ENCODE measurements at regions not wholly inside any gene's neighbourhood (a gene's known extent, or its start where the extent isn't known, plus 50 kb on each side); places are given as distances from the start of the nearest gene placed in this dataset.

DNA sequence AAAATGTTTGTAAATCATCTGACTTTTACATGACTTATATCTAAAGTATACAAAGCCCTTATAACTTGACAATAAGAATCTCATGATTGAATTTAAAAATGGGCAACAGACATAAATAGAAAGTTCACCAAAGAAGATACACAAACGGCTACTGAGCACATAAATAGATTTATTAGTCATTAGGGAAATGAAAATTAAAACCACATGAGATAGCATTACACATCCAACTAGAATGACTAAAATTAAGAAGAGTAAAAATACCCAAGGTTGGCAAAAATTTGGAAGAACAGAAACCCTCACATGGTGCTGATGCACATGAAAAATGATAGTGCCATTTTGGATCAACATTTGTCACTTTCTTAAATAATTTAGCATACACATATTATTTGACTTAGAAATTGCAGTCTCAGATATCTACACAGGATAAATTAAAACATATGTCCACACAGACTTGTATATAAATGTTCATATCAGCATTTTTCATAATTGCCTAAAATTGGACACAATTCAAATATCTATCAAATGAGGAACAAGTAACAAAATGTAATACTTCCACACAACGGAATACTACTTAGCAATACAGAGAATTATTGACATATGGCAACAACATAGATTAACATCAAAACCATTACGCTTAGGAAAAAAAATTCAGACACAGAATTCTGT lies 359.1 kb upstream of the DAB2 start:
- TF ChIP-seq, protein P1, sequence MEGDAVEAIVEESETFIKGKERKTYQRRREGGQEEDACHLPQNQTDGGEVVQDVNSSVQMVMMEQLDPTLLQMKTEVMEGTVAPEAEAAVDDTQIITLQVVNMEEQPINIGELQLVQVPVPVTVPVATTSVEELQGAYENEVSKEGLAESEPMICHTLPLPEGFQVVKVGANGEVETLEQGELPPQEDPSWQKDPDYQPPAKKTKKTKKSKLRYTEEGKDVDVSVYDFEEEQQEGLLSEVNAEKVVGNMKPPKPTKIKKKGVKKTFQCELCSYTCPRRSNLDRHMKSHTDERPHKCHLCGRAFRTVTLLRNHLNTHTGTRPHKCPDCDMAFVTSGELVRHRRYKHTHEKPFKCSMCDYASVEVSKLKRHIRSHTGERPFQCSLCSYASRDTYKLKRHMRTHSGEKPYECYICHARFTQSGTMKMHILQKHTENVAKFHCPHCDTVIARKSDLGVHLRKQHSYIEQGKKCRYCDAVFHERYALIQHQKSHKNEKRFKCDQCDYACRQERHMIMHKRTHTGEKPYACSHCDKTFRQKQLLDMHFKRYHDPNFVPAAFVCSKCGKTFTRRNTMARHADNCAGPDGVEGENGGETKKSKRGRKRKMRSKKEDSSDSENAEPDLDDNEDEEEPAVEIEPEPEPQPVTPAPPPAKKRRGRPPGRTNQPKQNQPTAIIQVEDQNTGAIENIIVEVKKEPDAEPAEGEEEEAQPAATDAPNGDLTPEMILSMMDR (IDR thresholded peaks at IDR 0.05; ENCODE audit: low read depth, low read length) = no peak
- CTCF ChIA-PET = no interaction called here
- peaks cover 6% of the 10 kb centered on the region; the same call in 1 of the 2 replicates for H3K9me3 ChIP-seq (ENCODE audit: control insufficient read depth, insufficient read depth, low read length)
- no peak for DNase-seq (ENCODE audit: low read depth, low spot score)
- H3K4me3 ChIP-seq (ENCODE audit: low read depth, low read length) = no peak overlapping the region
- no peak overlapping the region for H3K27ac ChIP-seq (ENCODE audit: low read depth, low read length)
- no peaks in the 10 kb centered on the region for H3K27me3 ChIP-seq (ENCODE audit: control insufficient read depth, insufficient read depth, low read length)
- POLR2A ChIA-PET = no interaction called here

DNA sequence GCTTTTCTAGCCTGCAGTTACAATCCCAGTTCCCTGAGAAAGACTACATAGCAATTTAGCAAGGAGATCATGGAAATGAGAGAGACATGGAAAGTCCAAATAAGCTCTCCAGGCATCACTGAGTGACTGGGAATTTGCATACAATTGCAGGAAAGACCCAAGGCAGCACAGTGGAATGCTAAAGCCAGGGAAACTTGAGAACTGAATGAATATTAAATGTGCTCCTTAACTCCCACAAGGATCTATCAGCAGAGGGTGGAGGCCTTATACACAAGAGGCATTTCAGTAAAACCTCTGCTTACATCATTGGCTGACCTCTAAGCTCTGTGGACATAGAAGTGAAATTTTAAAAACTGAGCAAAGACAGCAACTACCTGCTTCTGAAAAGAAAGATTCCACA lies 355.6 kb upstream of the DAB2 start:
- no peak for DNase-seq (ENCODE audit: low read depth, low spot score)
- TF ChIP-seq, protein P1 (IDR thresholded peaks at IDR 0.05; ENCODE audit: low read depth, low read length) = no peak
- no peaks in the 10 kb centered on the region for H3K27me3 ChIP-seq (ENCODE audit: control insufficient read depth, insufficient read depth, low read length)
- ChIA-PET POLR2A (interaction anchor here (0.6 kb wide), 1 partner anchor 357 kb away, joined by 3 read pairs; no protein-coding TSS in a partner anchor), CTCF (no interaction called here)
- no peak overlapping the region for H3K4me3 ChIP-seq (ENCODE audit: low read depth, low read length)
- peaks cover 4% of the 10 kb centered on the region; the same call in 1 of the 2 replicates for H3K9me3 ChIP-seq (ENCODE audit: control insufficient read depth, insufficient read depth, low read length)
- H3K27ac ChIP-seq (ENCODE audit: low read depth, low read length) = no peak overlapping the region

DNA sequence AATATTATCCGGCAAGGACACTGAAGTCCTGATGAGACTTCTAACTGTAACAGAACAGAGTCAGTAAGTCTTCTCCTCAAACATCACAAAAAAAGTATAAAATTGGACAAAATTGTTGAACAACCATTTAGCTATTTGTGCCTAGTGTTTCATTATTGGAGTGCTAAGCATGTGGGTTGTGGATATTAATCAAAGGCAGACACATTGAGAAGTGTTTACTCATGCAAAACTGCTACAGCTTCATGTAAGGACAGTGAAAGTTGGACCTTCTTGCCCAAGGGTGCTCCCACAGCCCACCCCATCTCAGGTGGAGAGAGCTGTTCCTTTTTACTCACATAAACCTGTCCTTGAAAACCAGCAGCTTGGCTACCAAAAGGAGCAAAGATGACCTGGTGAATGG lies 355.1 kb upstream of the DAB2 start:
- Histone ChIP-seq H3K9me3 (ENCODE audit: control insufficient read depth, insufficient read depth, low read length) (0 out of 2 replicates have a peak, but pooled peaks cover 3% of the 10 kb centered on the region), H3K27me3 (ENCODE audit: control insufficient read depth, insufficient read depth, low read length) (no peaks in the 10 kb centered on the region), H3K27ac (ENCODE audit: low read depth, low read length) (no peak overlapping the region), H3K4me3 (ENCODE audit: low read depth, low read length) (no peak overlapping the region)
- TF ChIP-seq, protein P1 (IDR thresholded peaks at IDR 0.05; ENCODE audit: low read depth, low read length) = no peak
- ChIA-PET POLR2A (no interaction called here), CTCF (no interaction called here)
- DNase-seq (ENCODE audit: low read depth, low spot score) = no peak

DNA sequence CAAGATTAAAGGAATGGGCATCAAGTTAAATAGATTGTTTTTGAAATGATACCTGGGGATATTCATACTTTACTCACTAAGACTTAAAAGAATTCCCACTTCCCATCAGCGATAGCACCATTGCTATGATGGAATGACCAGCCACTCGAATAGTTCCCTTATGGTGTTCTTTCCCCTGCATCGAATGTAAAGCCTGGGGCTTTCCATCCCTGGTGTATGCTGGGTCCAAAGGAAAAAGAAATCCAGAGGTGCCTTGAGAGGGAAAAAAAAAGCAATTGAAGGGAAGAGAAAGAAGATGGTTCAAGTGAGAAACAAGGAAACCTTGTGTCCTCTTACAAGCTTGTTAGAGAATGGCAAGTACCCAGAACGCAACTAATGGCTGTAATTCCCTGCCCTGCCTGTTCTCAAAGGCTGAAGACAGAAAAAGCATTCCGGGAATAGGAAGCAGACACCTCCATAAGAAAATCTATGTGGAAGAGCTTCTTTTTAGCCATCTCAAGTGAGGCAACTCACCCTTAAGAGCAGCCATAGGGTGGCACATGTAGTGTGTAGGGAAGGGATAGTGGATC lies 351.1 kb upstream of the DAB2 start:
- TF ChIP-seq, protein P1 (IDR thresholded peaks at IDR 0.05; ENCODE audit: low read depth, low read length) = no peak
- 0 out of 2 replicates have a peak, but pooled peaks cover 3% of the 10 kb centered on the region for H3K9me3 ChIP-seq (ENCODE audit: control insufficient read depth, insufficient read depth, low read length)
- DNase-seq (ENCODE audit: low read depth, low spot score) = no peak
- peak overlapping the region; percentile 86 for H3K27ac ChIP-seq (ENCODE audit: low read depth, low read length)
- ChIA-PET POLR2A (no interaction called here), CTCF (no interaction called here)
- no peak overlapping the region for H3K4me3 ChIP-seq (ENCODE audit: low read depth, low read length)
- no peaks in the 10 kb centered on the region for H3K27me3 ChIP-seq (ENCODE audit: control insufficient read depth, insufficient read depth, low read length)

DNA sequence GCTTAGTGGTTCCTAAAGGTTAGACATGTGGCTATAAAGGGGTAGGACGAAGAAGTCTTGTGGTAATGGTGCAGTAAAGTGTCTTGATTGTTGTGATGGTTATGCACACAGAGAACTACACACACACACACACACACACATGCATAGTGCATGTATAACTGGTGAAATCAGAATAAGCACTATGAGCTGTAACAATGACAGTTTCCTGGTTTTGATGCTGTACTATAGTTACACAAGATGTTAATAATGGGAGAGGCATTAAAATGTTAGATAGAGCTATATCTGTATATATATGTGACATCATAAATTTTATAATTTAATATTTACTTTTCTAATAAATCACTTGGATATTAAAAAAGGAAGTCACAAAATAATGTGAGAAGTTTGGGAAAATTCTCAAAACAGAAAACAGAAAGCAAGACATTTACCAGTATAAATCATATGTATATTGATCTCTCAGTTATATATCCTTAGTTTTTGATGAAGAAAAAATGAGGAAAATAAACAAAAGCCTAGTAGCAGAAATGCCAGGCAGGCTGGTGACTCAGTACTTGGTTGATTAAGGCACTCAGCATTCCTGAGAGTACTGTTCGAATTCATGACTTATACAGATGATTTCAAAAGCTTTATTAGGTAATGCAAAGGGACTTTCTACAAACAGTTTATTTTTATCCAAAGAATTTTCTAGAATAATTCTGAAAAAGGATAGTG lies 350.5 kb upstream of the DAB2 start:
- TF ChIP-seq, protein P1 (IDR thresholded peaks at IDR 0.05; ENCODE audit: low read depth, low read length) = no peak
- ChIA-PET POLR2A (no interaction called here), CTCF (interaction anchor here (1.8 kb wide), 1 partner anchor 59 kb away, joined by 8 read pairs; no protein-coding TSS in a partner anchor)
- DNase-seq (ENCODE audit: low read depth, low spot score) = peak; percentile 79
- H3K27me3 ChIP-seq (ENCODE audit: control insufficient read depth, insufficient read depth, low read length) = no peaks in the 10 kb centered on the region
- H3K9me3 ChIP-seq (ENCODE audit: control insufficient read depth, insufficient read depth, low read length) = 0 out of 2 replicates have a peak, but pooled peaks cover 3% of the 10 kb centered on the region
- no peak overlapping the region for H3K4me3 ChIP-seq (ENCODE audit: low read depth, low read length)
- no peak overlapping the region for H3K27ac ChIP-seq (ENCODE audit: low read depth, low read length)

Data from AG04450 (cell line).